ENCODE measurements at regions not wholly inside any gene's neighbourhood (a gene's known extent, or its start where the extent isn't known, plus 50 kb on each side); places are given as distances from the start of the nearest gene placed in this dataset.

DNA sequence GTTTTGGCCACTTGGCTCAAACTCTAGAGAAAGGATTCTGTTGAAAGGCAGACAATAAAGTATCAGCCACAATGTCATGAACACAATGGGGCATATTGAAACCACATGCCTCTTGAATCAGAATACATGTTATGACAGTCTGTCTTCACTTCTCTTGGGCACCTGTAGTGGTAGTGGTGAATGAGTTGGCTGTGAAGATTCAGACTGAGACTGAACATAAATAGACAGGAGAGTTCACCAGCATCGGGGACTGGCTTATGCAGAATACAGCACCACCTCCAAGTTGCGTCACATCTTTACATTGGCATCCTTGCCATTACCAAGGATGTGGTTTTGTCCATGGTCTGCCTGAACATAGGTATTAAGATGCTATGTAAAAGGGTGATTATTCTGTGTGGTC, 336.8 kb downstream of the MYCN start:
- TF ChIP-seq CTCF (IDR thresholded peaks at IDR 0.05) (no peak), ZFX (IDR thresholded peaks at IDR 0.05; ENCODE audit: borderline replicate concordance) (no peak)

Data from 22Rv1 (cell line).